ENCODE measurements at regions not wholly inside any gene's neighbourhood (a gene's known extent, or its start where the extent isn't known, plus 50 kb on each side); places are given as distances from the start of the nearest gene placed in this dataset.

DNA sequence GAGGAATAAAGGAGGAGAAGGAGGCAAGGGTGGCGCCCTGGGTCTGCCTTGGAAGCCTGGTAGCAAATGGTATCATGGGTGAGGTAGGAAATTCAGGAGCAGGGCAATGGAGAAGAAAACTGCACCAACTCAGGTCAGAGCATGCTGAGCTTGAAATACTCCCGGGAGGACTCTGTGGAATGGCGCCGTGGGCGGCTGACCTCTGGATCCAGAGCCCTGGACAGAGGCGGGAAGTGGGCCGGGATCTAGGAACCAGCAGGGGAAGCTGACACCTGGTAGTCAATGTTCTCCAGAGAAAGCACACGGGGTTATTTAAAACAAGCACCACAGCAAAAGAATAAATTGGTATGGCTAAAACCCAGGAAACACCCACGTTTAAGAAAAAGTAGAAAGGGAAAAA lies 161.3 kb downstream of the INO80D start:
- ChIA-PET CTCF (interaction anchor here (0.6 to 4.2 kb wide), 19 partner anchors 8 to 1664 kb away, joined by 3 to 31 read pairs (median 5); no protein-coding TSS in a partner anchor), POLR2A (no interaction called here)
- H3K9me3 Mint-ChIP-seq (ENCODE audit: unreplicated experiment), result no peaks in the 10 kb centered on the region
- no peak for TF ChIP-seq CTCF (IDR thresholded peaks at IDR 0.05; ENCODE audit: unreplicated experiment)
- intact Hi-C loops (cut with micrococcal nuclease), result loop anchor here (1.0 to 5.0 kb wide), 3 partner anchors 157 to 1779 kb away; no protein-coding TSS in a partner anchor
- no peak for DNase-seq (ENCODE audit: unreplicated experiment)
- no peaks in the 10 kb centered on the region for H3K36me3 Mint-ChIP-seq (ENCODE audit: insufficient read depth, unreplicated experiment)
- no TSS peak for BruUV-seq (replicated peaks)
- no peak overlapping the region for H3K27ac Mint-ChIP-seq (ENCODE audit: low read depth, unreplicated experiment)
- H3K27me3 Mint-ChIP-seq (ENCODE audit: insufficient read depth, unreplicated experiment), result peaks cover 44% of the 10 kb centered on the region
- no peaks in the 10 kb centered on the region for H3K4me1 Mint-ChIP-seq (ENCODE audit: insufficient read depth, unreplicated experiment)
- no peak overlapping the region for H3K4me3 Mint-ChIP-seq (ENCODE audit: unreplicated experiment)

DNA sequence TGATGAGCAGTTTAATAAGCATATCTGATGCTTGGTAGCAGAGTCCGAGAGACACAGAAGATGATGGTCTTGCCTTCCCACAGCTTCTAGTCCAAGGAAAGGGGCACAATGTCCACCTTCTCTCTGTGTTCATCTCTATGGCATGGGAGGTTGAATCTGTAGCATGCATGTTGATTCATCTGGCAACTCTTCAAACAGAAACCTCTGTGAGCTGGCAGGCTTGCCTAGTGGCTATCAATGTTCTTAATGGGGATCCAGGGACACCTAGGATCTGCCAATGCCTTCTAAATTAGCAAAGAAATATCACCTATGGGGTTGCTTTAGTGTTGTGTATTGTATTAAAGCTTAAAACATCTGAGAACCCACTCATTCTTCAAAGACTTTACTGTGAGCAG lies 170.8 kb downstream of the INO80D start:
- CTCF ChIA-PET, result interaction anchor here (0.6 to 3.4 kb wide), 4 partner anchors 11 to 310 kb away, joined by 3 to 24 read pairs (median 4); no protein-coding TSS in a partner anchor
- no peaks in the 10 kb centered on the region for H3K4me1 Mint-ChIP-seq (ENCODE audit: insufficient read depth, unreplicated experiment)
- no peak overlapping the region for H3K27ac Mint-ChIP-seq (ENCODE audit: low read depth, unreplicated experiment)
- intact Hi-C loops (cut with micrococcal nuclease), result no loop called here
- no peaks in the 10 kb centered on the region for H3K36me3 Mint-ChIP-seq (ENCODE audit: insufficient read depth, unreplicated experiment)
- no peak for DNase-seq (ENCODE audit: unreplicated experiment)
- no peak for TF ChIP-seq CTCF (IDR thresholded peaks at IDR 0.05; ENCODE audit: unreplicated experiment)
- POLR2A ChIA-PET, result no interaction called here
- H3K9me3 Mint-ChIP-seq (ENCODE audit: unreplicated experiment), result no peaks in the 10 kb centered on the region
- no peak overlapping the region for H3K4me3 Mint-ChIP-seq (ENCODE audit: unreplicated experiment)
- H3K27me3 Mint-ChIP-seq (ENCODE audit: insufficient read depth, unreplicated experiment), result peaks cover 4% of the 10 kb centered on the region
- no TSS peak for BruUV-seq (replicated peaks)

DNA sequence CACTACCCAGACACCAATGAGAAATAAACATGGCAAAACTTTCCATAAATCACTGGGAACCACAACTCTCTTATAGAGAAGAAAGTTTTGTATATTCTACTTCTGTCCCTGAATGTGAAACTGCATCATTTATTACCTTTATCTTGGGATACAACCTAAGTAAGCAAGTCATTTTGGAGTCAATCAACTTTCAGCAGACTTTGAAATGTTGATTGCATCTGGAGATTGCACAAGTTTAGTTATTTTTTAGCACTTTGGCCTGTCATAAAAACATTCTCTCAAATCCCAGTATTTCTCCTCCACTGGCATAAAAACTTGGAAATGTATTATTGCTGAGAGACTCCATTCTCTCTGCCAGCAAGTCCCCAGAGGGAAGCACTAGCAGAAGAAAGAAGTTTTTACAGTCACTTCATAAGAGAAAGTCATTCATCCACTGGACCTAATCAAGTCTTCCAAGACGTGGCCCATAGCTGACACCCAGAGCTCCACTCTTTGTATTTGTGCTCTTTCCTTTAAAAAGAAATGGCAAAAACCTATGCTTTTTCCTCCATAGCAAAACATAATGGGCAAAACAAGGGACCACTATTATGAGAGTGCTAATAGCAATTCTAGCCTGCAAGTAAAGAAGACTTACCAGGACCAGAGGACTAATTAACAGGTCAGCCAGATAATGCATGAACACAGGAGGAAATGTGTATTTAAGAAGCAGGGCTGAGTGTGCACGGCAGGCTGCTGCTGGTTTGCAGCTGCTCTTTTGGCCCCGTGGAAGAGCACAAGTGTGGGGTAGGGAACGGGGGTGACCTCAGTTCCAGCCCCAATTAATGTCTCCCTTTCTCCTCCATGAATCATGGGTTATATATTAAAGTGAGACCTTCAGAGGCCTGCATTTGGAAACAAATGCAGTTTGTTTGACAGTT lies 171.5 kb downstream of the INO80D start:
- intact Hi-C loops (cut with micrococcal nuclease), result no loop called here
- H3K4me1 Mint-ChIP-seq (ENCODE audit: insufficient read depth, unreplicated experiment), result no peaks in the 10 kb centered on the region
- H3K27me3 Mint-ChIP-seq (ENCODE audit: insufficient read depth, unreplicated experiment), result peaks cover 10% of the 10 kb centered on the region
- H3K27ac Mint-ChIP-seq (ENCODE audit: low read depth, unreplicated experiment), result no peak overlapping the region
- ChIA-PET POLR2A (no interaction called here), CTCF (interaction anchor here (0.6 to 3.4 kb wide), 5 partner anchors 11 to 310 kb away, joined by 3 to 24 read pairs (median 4); no protein-coding TSS in a partner anchor)
- DNase-seq (ENCODE audit: unreplicated experiment), result no peak
- no peaks in the 10 kb centered on the region for H3K36me3 Mint-ChIP-seq (ENCODE audit: insufficient read depth, unreplicated experiment)
- H3K4me3 Mint-ChIP-seq (ENCODE audit: unreplicated experiment), result no peak overlapping the region
- no TSS peak for BruUV-seq (replicated peaks)
- no peak for TF ChIP-seq CTCF (IDR thresholded peaks at IDR 0.05; ENCODE audit: unreplicated experiment)
- H3K9me3 Mint-ChIP-seq (ENCODE audit: unreplicated experiment), result no peaks in the 10 kb centered on the region

GRCh38 chr2:205913668-205914067 lies 172.3 kb downstream of the INO80D start:
- Mint-ChIP-seq H3K4me3 (ENCODE audit: unreplicated experiment) (no peak overlapping the region), H3K9me3 (ENCODE audit: unreplicated experiment) (no peaks in the 10 kb centered on the region), H3K36me3 (ENCODE audit: insufficient read depth, unreplicated experiment) (no peaks in the 10 kb centered on the region), H3K4me1 (ENCODE audit: insufficient read depth, unreplicated experiment) (no peaks in the 10 kb centered on the region), H3K27me3 (ENCODE audit: insufficient read depth, unreplicated experiment) (peaks cover 13% of the 10 kb centered on the region), H3K27ac (ENCODE audit: low read depth, unreplicated experiment) (no peak overlapping the region)
- ChIA-PET CTCF (no interaction called here), POLR2A (no interaction called here)
- no TSS peak for BruUV-seq (replicated peaks)
- intact Hi-C loops (cut with micrococcal nuclease), result no loop called here
- no peak for TF ChIP-seq CTCF (IDR thresholded peaks at IDR 0.05; ENCODE audit: unreplicated experiment)
- DNase-seq (ENCODE audit: unreplicated experiment), result no peak

Measured in MCF 10A (cell line).